HCT116 (cell line): ENCODE measurements at regions not wholly inside any gene's neighbourhood (a gene's known extent, or its start where the extent isn't known, plus 50 kb on each side); places are given as distances from the start of the nearest gene placed in this dataset.

Experiments
- ATAC-seq: fragments of 200-7000 bp; cut with Tn5 transposase; 2 replicates; pipeline ENCODE4 v1.9.1; 2020; ENCODE audit warnings: mild to moderate bottlenecking, moderate library complexity
- BruUV-seq: library from RNA; stranded (reverse); fragments of 400-500 nt; replicated peaks from 2 replicates; lab custom pipeline; 2021; lab: Mats Ljungman, UMichigan
- CTCF ChIA-PET: fragments of 300-600 bp; sonication (Branson Sonifier 250); formaldehyde crosslinking; loops from one replicate; lab custom pipeline; 2021; ENCODE audit warnings: antibody characterized with exemption; lab: Charles Lee
- POLR2A ChIA-PET: fragments of 300-600, 350-600 bp; sonication (Branson Sonifier 250); formaldehyde crosslinking; loops from one replicate; lab custom pipeline; 2021; ENCODE audit warnings: antibody characterized with exemption; lab: Charles Lee
- RAD21 ChIA-PET, 2 experiments: fragments of 300-600 bp; sonication (Branson Sonifier 250); formaldehyde crosslinking; loops; one replicate each; lab custom pipeline; 2023; ENCODE audit warnings: low total read pairs in 2 of 2; ENCODE audit not compliant: uncharacterized antibody in 2 of 2, unreplicated experiment in 2 of 2, low non-redundant PET in 1 of 2; lab: Charles Lee
- DNase-seq: peaks from one replicate; pipeline ENCODE4 v3.0.0-alpha.2; 2010; ENCODE audit warnings: low read depth, low spot score
- H2AFZ ChIP-seq: fragments of 200-600 bp; shearing (Covaris generic), sonication (generic); 2 replicates; pipeline ENCODE4 v1.6.1; 2017; ENCODE audit warnings: low read depth, mixed run types, mixed read lengths, antibody characterized with exemption, low read length; ENCODE audit not compliant: poor library complexity, severe bottlenecking
- H3K27ac ChIP-seq: 2 replicates; pipeline ENCODE4 v1.5.1; 2012; ENCODE audit warnings: low read depth, low read length
- H3K27me3 ChIP-seq: fragments of 200-600 bp; sonication (generic); 2 replicates; pipeline ENCODE4 v1.6.1; 2016; ENCODE audit warnings: mixed run types, low read length, mixed read lengths; ENCODE audit not compliant: insufficient read depth
- H3K36me3 ChIP-seq, 2 experiments: fragments of 200-500 bp in 1 of 2; fragments of 200-600 bp in 1 of 2; sonication (Bioruptor generic) in 1 of 2; sonication (generic) in 1 of 2; 2 replicates each; pipeline versions ENCODE4 v1.5.1 to v1.6.1; 2014 to 2016; ENCODE audit warnings: low read length in 2 of 2, inconsistent platforms in 1 of 2, mixed read lengths in 1 of 2, mixed run types in 1 of 2; ENCODE audit not compliant: insufficient read depth in 2 of 2, control insufficient read depth in 1 of 2
- H3K4me1 ChIP-seq, 2 experiments: fragments of 200-600 bp in 1 of 2; sonication (generic) in 1 of 2; 2 replicates each; pipeline versions ENCODE4 v1.5.1 to v1.6.1; 2012 to 2017; ENCODE audit warnings: low read length in 2 of 2, inconsistent platforms in 1 of 2, mild to moderate bottlenecking in 1 of 2, mixed read lengths in 1 of 2, mixed run types in 1 of 2, moderate library complexity in 1 of 2; ENCODE audit not compliant: insufficient read depth in 2 of 2, control insufficient read depth in 1 of 2
- H3K4me2 ChIP-seq: fragments of 200-600 bp; sonication (generic); 2 replicates; pipeline ENCODE4 v1.6.1; 2017; ENCODE audit warnings: mixed run types, low read length, mixed read lengths
- H3K4me3 ChIP-seq, 2 experiments: fragments of 200-600 bp in 1 of 2; sonication (generic) in 1 of 2; replicated peaks in 1 of 2; 2 replicates each; pipeline ENCODE4 v1.5.1; 2011 to 2016; ENCODE audit warnings: low read length in 2 of 2, control low read depth in 1 of 2, low read depth in 1 of 2, mild to moderate bottlenecking in 1 of 2, mixed read lengths in 1 of 2, mixed run types in 1 of 2
- H3K79me2 ChIP-seq: fragments of 200-600 bp; sonication (generic); 2 replicates; pipeline ENCODE4 v1.6.1; 2017; ENCODE audit warnings: mild to moderate bottlenecking, mixed run types, low read length, moderate library complexity, mixed read lengths; ENCODE audit not compliant: insufficient read depth
- H3K9ac ChIP-seq: fragments of 200-600 bp; sonication (generic); 2 replicates; pipeline ENCODE4 v1.6.1; 2016; ENCODE audit warnings: low read length, mixed read lengths
- H3K9me2 ChIP-seq: fragments of 200-600 bp; sonication (generic), shearing (Covaris generic); 2 replicates; pipeline ENCODE4 v1.6.1; 2017; ENCODE audit warnings: mixed run types, mild to moderate bottlenecking, moderate library complexity; ENCODE audit not compliant: insufficient read depth
- H3K9me3 ChIP-seq, 2 experiments: fragments of 200-500 bp in 1 of 2; fragments of 200-600 bp in 1 of 2; sonication (Bioruptor generic) in 1 of 2; sonication (generic) in 1 of 2; 2 replicates each; pipeline ENCODE4 v1.6.1; 2014 to 2017; ENCODE audit warnings: low read length in 2 of 2, mixed read lengths in 2 of 2, inconsistent platforms in 1 of 2, low read depth in 1 of 2, mild to moderate bottlenecking in 1 of 2, mixed run types in 1 of 2, moderate library complexity in 1 of 2; ENCODE audit not compliant: control insufficient read depth in 1 of 2, insufficient read depth in 1 of 2
- H4K20me1 ChIP-seq: fragments of 200-600 bp; sonication (generic), shearing (Covaris generic); 2 replicates; pipeline ENCODE4 v1.6.1; 2017; ENCODE audit warnings: mixed run types, mild to moderate bottlenecking, moderate library complexity; ENCODE audit not compliant: insufficient read depth
- ATF3 ChIP-seq: IDR thresholded peaks from 2 replicates; pipeline ENCODE4 v1.6.1; 2012
- CBX3 ChIP-seq: IDR thresholded peaks from 2 replicates; pipeline ENCODE4 v1.6.1; 2012; ENCODE audit warnings: low read depth
- ELF1 ChIP-seq: IDR thresholded peaks from 2 replicates; pipeline ENCODE4 v1.6.1; 2012; ENCODE audit warnings: low read depth, borderline replicate concordance
- FOSL1 ChIP-seq: IDR thresholded peaks from 2 replicates; pipeline ENCODE4 v1.6.1; 2012; ENCODE audit warnings: low read depth
- JUND ChIP-seq: IDR thresholded peaks from 2 replicates; pipeline ENCODE4 v1.6.1; 2012
- MAX ChIP-seq: IDR thresholded peaks from 2 replicates; pipeline ENCODE4 v1.6.1; 2012
- POLR2AphosphoS5 ChIP-seq: IDR thresholded peaks from 2 replicates; pipeline ENCODE4 v1.6.1; 2011; ENCODE audit warnings: mild to moderate bottlenecking, low read depth, low read length, moderate library complexity
- REST ChIP-seq: IDR thresholded peaks from 2 replicates; pipeline ENCODE4 v1.6.1; 2012; ENCODE audit warnings: low read depth
- SP1 ChIP-seq: IDR thresholded peaks from 2 replicates; pipeline ENCODE4 v1.6.1; 2012; ENCODE audit warnings: low read depth
- TCF7L2 ChIP-seq: IDR thresholded peaks from 2 replicates; pipeline ENCODE4 v1.7.0; 2011; ENCODE audit warnings: borderline replicate concordance, inconsistent platforms; ENCODE audit not compliant: insufficient read depth, insufficient read length; ENCODE audit errors: extremely low read depth
- YY1 ChIP-seq: IDR thresholded peaks from 2 replicates; pipeline ENCODE4 v1.6.1; 2011; ENCODE audit warnings: low read length, low read depth, moderate library complexity, mild to moderate bottlenecking; ENCODE audit not compliant: insufficient replicate concordance; ENCODE audit errors: extremely low read depth
- ZBTB33 ChIP-seq: IDR thresholded peaks from 2 replicates; pipeline ENCODE4 v1.6.1; 2011; ENCODE audit warnings: mild to moderate bottlenecking, low read length, moderate library complexity; ENCODE audit not compliant: insufficient replicate concordance; ENCODE audit errors: extremely low read depth
- ZFX ChIP-seq: fragments of 450-650 bp; IDR thresholded peaks from 2 replicates; pipeline ENCODE4 v1.6.1; 2017
- intact Hi-C: fragments of 100-400 bp; cut with micrococcal nuclease; formaldehyde crosslinking; loops from 2 replicates; pipeline ENCODE4 v1.10.0; 2022

GRCh38 chr22:22417495-22418162, 90.9 kb downstream of the ZNF280B start:
- Histone ChIP-seq H3K9ac (no peak overlapping the region), H3K9me2 (no peaks in the 10 kb centered on the region), H3K27me3 (peaks cover 89% of the 10 kb centered on the region), H3K4me2 (no peak overlapping the region), H4K20me1 (no peaks in the 10 kb centered on the region), H3K9me3 (0 out of 4 replicates have a peak, but pooled peaks cover 0 to 3% of the 10 kb centered on the region in 2 experiments), H3K27ac (no peak overlapping the region), H3K36me3 (no peaks in the 10 kb centered on the region), H3K4me1 (no peaks in the 10 kb centered on the region; a peak in 1 of 4 replicates), H2AFZ (no peak overlapping the region), H3K4me3 (no peak overlapping the region), H3K79me2 (no peaks in the 10 kb centered on the region)
- no peak for DNase-seq
- intact Hi-C loops, result loop anchor here (10.0 kb wide), 1 partner anchor 213 kb away; no protein-coding TSS in a partner anchor
- RAD21 ChIA-PET, result no interaction called here
- POLR2A ChIA-PET, result no interaction called here
- TF ChIP-seq CBX3, result no peak
- no peak for TF ChIP-seq ATF3
- no peak for TF ChIP-seq TCF7L2
- no peak for TF ChIP-seq YY1
- TF ChIP-seq ELF1, result no peak
- no peak for TF ChIP-seq SP1
- no peak for TF ChIP-seq POLR2AphosphoS5
- ATAC-seq, result no peak
- BruUV-seq, result no TSS peak
- CTCF ChIA-PET, result no interaction called here

GRCh38 chr22:22418163-22418549, 90.4 kb downstream of the ZNF280B start:
- intact Hi-C loops, result loop anchor here (10.0 kb wide), 1 partner anchor 213 kb away; no protein-coding TSS in a partner anchor
- TF ChIP-seq REST, result no peak
- TF ChIP-seq ZFX, result no peak
- no peak for TF ChIP-seq ZBTB33
- TF ChIP-seq ATF3, result no peak
- no peak for TF ChIP-seq ELF1
- no peak for TF ChIP-seq JUND
- no peak for TF ChIP-seq FOSL1
- no peak for TF ChIP-seq MAX

More at GRCh38 chr22:22418163-22418549, 90.4 kb downstream of the ZNF280B start:
- H3K9me2 ChIP-seq, result no peaks in the 10 kb centered on the region
- peaks cover 0 to 3% of the 10 kb centered on the region in 2 experiments; a peak in 1 of 4 replicates for H3K4me1 ChIP-seq
- ATAC-seq (no peak), DNase-seq (no peak)
- BruUV-seq, result no TSS peak
- ChIA-PET RAD21 (no interaction called here), POLR2A (no interaction called here), CTCF (no interaction called here)
- H3K79me2 ChIP-seq, result no peaks in the 10 kb centered on the region
- H3K36me3 ChIP-seq, result no peaks in the 10 kb centered on the region
- peaks cover 84% of the 10 kb centered on the region for H3K27me3 ChIP-seq
- no peak overlapping the region for H3K9ac ChIP-seq
- 0 out of 4 replicates have a peak, but pooled peaks cover 0 to 3% of the 10 kb centered on the region in 2 experiments for H3K9me3 ChIP-seq
- H3K27ac ChIP-seq, result no peak overlapping the region
- no peak overlapping the region for H2AFZ ChIP-seq
- no peak overlapping the region for H3K4me3 ChIP-seq
- H3K4me2 ChIP-seq, result no peak overlapping the region
- H4K20me1 ChIP-seq, result no peaks in the 10 kb centered on the region
